Gastrocnemius medialis (tissue), 4 donors: ENCODE measurements at regions not wholly inside any gene's neighbourhood (a gene's known extent, or its start where the extent isn't known, plus 50 kb on each side); places are given as distances from the start of the nearest gene placed in this dataset.

Source experiments
- POLR2A ChIP-seq, 2 donors: fragments of 450-650 bp; IDR thresholded peaks; one replicate each; pipeline ENCODE4 v1.6.1; 2017; ENCODE audit warnings: antibody characterized with exemption in 2 of 2, mild to moderate bottlenecking in 2 of 2, moderate library complexity in 2 of 2
- TF ChIP-seq, protein P1 (sequence below), 5 experiments: fragments of 450-650 bp in 3 of 5; fragments of 200-600 bp in 2 of 5; sonication (generic) in 2 of 5; IDR thresholded peaks in 4 of 5; conservative IDR thresholded peaks in 1 of 5; 1 replicate in 4 of 5; 2 replicates in 1 of 5; pipeline ENCODE4 v1.5.1; 2016 to 2019; ENCODE audit warnings: antibody characterized with exemption in 5 of 5, mild to moderate bottlenecking in 3 of 5, moderate library complexity in 3 of 5

DNA sequence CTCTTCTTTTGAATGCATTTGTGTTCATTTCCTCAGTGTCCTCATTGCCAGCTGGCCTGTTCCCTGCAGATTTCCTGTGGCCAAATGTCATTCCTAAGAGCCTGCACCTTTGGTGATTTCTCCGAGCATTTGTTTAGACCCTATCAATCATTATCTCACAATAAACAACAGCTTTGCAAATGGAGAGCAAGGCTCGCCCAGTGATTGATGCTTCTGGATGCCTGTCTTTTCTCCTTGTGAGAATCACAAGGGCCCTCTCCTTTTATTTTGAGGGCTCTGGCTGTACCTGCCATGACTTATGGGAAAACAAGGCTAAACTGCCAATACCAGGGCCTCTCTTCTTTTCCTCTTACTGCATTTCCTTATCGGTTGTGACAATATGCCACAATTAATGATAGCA, 1454.4 kb upstream of the CELF4 start:
- TF ChIP-seq, protein P1, sequence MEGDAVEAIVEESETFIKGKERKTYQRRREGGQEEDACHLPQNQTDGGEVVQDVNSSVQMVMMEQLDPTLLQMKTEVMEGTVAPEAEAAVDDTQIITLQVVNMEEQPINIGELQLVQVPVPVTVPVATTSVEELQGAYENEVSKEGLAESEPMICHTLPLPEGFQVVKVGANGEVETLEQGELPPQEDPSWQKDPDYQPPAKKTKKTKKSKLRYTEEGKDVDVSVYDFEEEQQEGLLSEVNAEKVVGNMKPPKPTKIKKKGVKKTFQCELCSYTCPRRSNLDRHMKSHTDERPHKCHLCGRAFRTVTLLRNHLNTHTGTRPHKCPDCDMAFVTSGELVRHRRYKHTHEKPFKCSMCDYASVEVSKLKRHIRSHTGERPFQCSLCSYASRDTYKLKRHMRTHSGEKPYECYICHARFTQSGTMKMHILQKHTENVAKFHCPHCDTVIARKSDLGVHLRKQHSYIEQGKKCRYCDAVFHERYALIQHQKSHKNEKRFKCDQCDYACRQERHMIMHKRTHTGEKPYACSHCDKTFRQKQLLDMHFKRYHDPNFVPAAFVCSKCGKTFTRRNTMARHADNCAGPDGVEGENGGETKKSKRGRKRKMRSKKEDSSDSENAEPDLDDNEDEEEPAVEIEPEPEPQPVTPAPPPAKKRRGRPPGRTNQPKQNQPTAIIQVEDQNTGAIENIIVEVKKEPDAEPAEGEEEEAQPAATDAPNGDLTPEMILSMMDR (IDR thresholded peaks at IDR 0.05 in 4 of 5, conservative IDR thresholded peaks at IDR 0.05 in 1 of 5) = no peak
- no peak for TF ChIP-seq POLR2A (IDR thresholded peaks at IDR 0.05)
